Activated naive CD8-positive, alpha-beta T cell treated with anti-CD3 and anti-CD28 coated beads, Interleukin-2, amount 50 U/mL, for 16 hours (primary cell): ENCODE measurements at regions not wholly inside any gene's neighbourhood (a gene's known extent, or its start where the extent isn't known, plus 50 kb on each side); places are given as distances from the start of the nearest gene placed in this dataset.

Experiments
- DNase-seq: peaks from one replicate; pipeline ENCODE4 v3.0.0-alpha.2; 2020; ENCODE audit warnings: low read depth, low spot score

- DNase-seq = no peak
Observed at GRCh38 chr4:106677213-106677612, 308.6 kb upstream of the GIMD1 start.

- DNase-seq = no peak
Observed at GRCh38 chr4:106676173-106676921, 307.8 kb upstream of the GIMD1 start.

- no peak for DNase-seq
Observed at GRCh38 chr4:106671716-106672115, 303.1 kb upstream of the GIMD1 start.

GRCh38 chr4:106670976-106671375, 302.4 kb upstream of the GIMD1 start:
- no peak for DNase-seq

GRCh38 chr4:106659371-106659770, 290.8 kb upstream of the GIMD1 start:
- DNase-seq = no peak

- DNase-seq = no peak
Observed at GRCh38 chr4:106652095-106652494, 283.5 kb upstream of the GIMD1 start.

GRCh38 chr4:106650701-106651100, 282.1 kb upstream of the GIMD1 start:
- DNase-seq = no peak

GRCh38 chr4:106647451-106647850, 278.9 kb upstream of the GIMD1 start:
- DNase-seq = no peak

- no peak for DNase-seq
Observed at GRCh38 chr4:106629268-106629625, 260.7 kb upstream of the GIMD1 start.

- no peak for DNase-seq
Observed at GRCh38 chr4:106628586-106629267, 260.1 kb upstream of the GIMD1 start.

GRCh38 chr4:106627051-106627450, 258.5 kb upstream of the GIMD1 start:
- no peak for DNase-seq

- no peak for DNase-seq
Observed at GRCh38 chr4:106624671-106625070, 256.1 kb upstream of the GIMD1 start.

GRCh38 chr4:106618956-106619355, 250.4 kb upstream of the GIMD1 start:
- no peak for DNase-seq

- no peak for DNase-seq
Observed at GRCh38 chr4:106615961-106616360, 247.4 kb upstream of the GIMD1 start.

- DNase-seq = no peak
Observed at GRCh38 chr4:106615410-106615945, 246.9 kb upstream of the GIMD1 start.

- DNase-seq = no peak
Observed at GRCh38 chr4:106614441-106614840, 245.9 kb upstream of the GIMD1 start.

- no peak for DNase-seq
Observed at GRCh38 chr4:106609917-106610316, 241.3 kb upstream of the GIMD1 start.

GRCh38 chr4:106607558-106607957, 239.0 kb upstream of the GIMD1 start:
- DNase-seq = no peak

- no peak for DNase-seq
Observed at GRCh38 chr4:106604319-106605051, 235.9 kb upstream of the GIMD1 start.

GRCh38 chr4:106603471-106603870, 234.9 kb upstream of the GIMD1 start:
- no peak for DNase-seq

- DNase-seq = no peak
Observed at GRCh38 chr4:106602711-106603110, 234.1 kb upstream of the GIMD1 start.

- no peak for DNase-seq
Observed at GRCh38 chr4:106601519-106601918, 232.9 kb upstream of the GIMD1 start.
